Smooth muscle cell (in vitro differentiated cells): ENCODE measurements at regions not wholly inside any gene's neighbourhood (a gene's known extent, or its start where the extent isn't known, plus 50 kb on each side); places are given as distances from the start of the nearest gene placed in this dataset.

Source experiments
- DNase-seq: peaks from one replicate; lab custom pipeline; 2025; ENCODE audit not compliant: unreplicated experiment; lab: John Stamatoyannopoulos, UW
- H2AFZ ChIP-seq: fragments of 200-600 bp; sonication (generic); 2 replicates; pipeline ENCODE4 v1.6.0; 2016; ENCODE audit warnings: antibody characterized with exemption, low read depth, mild to moderate bottlenecking
- H3F3A ChIP-seq: fragments of 200-600 bp; sonication (generic); 2 replicates; pipeline ENCODE4 v1.6.0; 2017; ENCODE audit warnings: antibody characterized with exemption, low read depth
- H3K27ac ChIP-seq: fragments of 200-600 bp; sonication (generic); 2 replicates; pipeline ENCODE4 v1.5.1; 2016; ENCODE audit warnings: low read depth, mild to moderate bottlenecking
- H3K27me3 ChIP-seq: fragments of 200-600 bp; sonication (generic); 2 replicates; pipeline ENCODE4 v1.6.1; 2016; ENCODE audit warnings: low read depth, mild to moderate bottlenecking
- H3K36me3 ChIP-seq: fragments of 200-600 bp; sonication (generic); 2 replicates; pipeline ENCODE4 v1.5.1; 2016; ENCODE audit warnings: low read depth
- H3K4me1 ChIP-seq: fragments of 200-600 bp; sonication (generic); 2 replicates; pipeline ENCODE4 v1.5.1; 2016; ENCODE audit warnings: low read depth
- H3K4me2 ChIP-seq: fragments of 200-600 bp; sonication (generic); 2 replicates; pipeline ENCODE4 v1.6.0; 2016; ENCODE audit warnings: mild to moderate bottlenecking
- H3K4me3 ChIP-seq: fragments of 200-600 bp; sonication (generic); 2 replicates; pipeline ENCODE4 v1.5.1; 2016; ENCODE audit warnings: mild to moderate bottlenecking
- H3K79me2 ChIP-seq: fragments of 200-600 bp; sonication (generic); 2 replicates; pipeline ENCODE4 v1.6.0; 2016; ENCODE audit warnings: low read depth, mild to moderate bottlenecking
- H3K9ac ChIP-seq: fragments of 200-600 bp; sonication (generic); 2 replicates; pipeline ENCODE4 v1.6.0; 2016; ENCODE audit warnings: low read depth
- H3K9me3 ChIP-seq: fragments of 200-600 bp; sonication (generic); replicated peaks from 2 replicates; pipeline ENCODE4 v1.5.1; 2016; ENCODE audit warnings: low read depth
- H4K20me1 ChIP-seq: fragments of 200-600 bp; sonication (generic); 2 replicates; pipeline ENCODE4 v1.6.0; 2016; ENCODE audit warnings: low read depth
- CTCF ChIP-seq: fragments of 200-600 bp; sonication (generic); IDR thresholded peaks from 2 replicates; pipeline ENCODE4 v1.5.1; 2017; ENCODE audit warnings: borderline replicate concordance, mild to moderate bottlenecking, antibody characterized with exemption; ENCODE audit not compliant: insufficient read depth, poor library complexity, severe bottlenecking
- WGBS: methylation state at CpG from one replicate; pipeline ENCODE4 v1.1.7; 2016; ENCODE audit warnings: low lambda C conversion rate; 5-methylcytosine and 5-hydroxymethylcytosine counted together

DNA sequence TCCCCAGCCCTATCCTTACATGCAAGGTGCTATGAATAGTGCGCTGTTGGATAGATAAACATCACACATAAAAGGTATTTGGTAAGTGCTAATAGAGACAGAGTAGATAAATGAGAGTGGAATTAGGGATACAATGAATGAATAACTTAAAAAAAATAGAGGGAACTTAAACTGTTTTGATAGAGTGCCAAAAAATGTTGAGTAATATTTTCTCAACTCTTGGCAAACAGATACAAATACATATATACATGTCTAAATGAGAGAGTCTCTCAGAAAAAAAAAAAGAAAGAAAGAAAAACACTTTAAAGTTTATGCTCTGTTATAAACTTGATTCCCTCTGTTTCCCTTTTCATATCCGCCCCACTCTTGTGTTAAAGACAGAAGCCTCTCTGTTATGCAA is 667.4 kb downstream of the ROBO2 start:
- peak overlapping the region; percentile 11 for H2AFZ ChIP-seq
- H3K27ac ChIP-seq: no peak overlapping the region
- no peak overlapping the region for H3K4me2 ChIP-seq
- H3K4me3 ChIP-seq: no peak overlapping the region
- H3K9ac ChIP-seq: no peak overlapping the region
- no peak for TF ChIP-seq CTCF
- no peaks in the 10 kb centered on the region for H3K4me1 ChIP-seq
- DNase-seq: no peak
- H4K20me1 ChIP-seq: no peaks in the 10 kb centered on the region
- WGBS: 87% methylated on average over 2 of the region's 2 CpGs
- H3F3A ChIP-seq: no peaks in the 10 kb centered on the region
- no peaks in the 10 kb centered on the region for H3K79me2 ChIP-seq
- no peaks in the 10 kb centered on the region for H3K9me3 ChIP-seq
- H3K36me3 ChIP-seq: no peaks in the 10 kb centered on the region
- H3K27me3 ChIP-seq: no peaks in the 10 kb centered on the region

DNA sequence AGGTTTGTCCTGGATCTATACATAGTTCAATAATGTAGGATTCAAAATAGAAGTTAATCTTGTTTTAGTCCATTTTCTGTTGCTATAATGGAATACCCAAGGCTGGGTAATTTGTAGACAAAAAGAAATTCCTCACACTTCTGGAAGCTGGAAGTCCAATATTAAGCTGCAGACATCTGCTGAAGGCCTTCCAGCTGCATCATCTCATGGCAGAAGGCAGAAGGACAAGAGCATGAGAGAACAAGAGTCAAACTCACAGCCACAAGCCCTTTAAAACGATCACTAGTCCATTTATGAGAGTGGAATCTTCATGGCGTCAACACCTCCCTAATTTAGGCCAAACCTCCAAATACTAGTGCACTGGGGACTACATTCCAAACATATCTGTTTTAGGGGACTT is 669.3 kb downstream of the ROBO2 start:
- no peak overlapping the region for H3K27ac ChIP-seq
- no peaks in the 10 kb centered on the region for H3K79me2 ChIP-seq
- no peaks in the 10 kb centered on the region for H3K9me3 ChIP-seq
- no peak overlapping the region for H3K4me3 ChIP-seq
- H3K36me3 ChIP-seq: no peaks in the 10 kb centered on the region
- no peak for DNase-seq
- H3K27me3 ChIP-seq: no peaks in the 10 kb centered on the region
- H4K20me1 ChIP-seq: no peaks in the 10 kb centered on the region
- H3K9ac ChIP-seq: no peak overlapping the region
- 80% methylated on average over 2 of the region's 2 CpGs for WGBS
- TF ChIP-seq CTCF: no peak
- H3K4me2 ChIP-seq: no peak overlapping the region
- no peaks in the 10 kb centered on the region for H3K4me1 ChIP-seq
- H2AFZ ChIP-seq: no peak overlapping the region
- no peaks in the 10 kb centered on the region for H3F3A ChIP-seq

DNA sequence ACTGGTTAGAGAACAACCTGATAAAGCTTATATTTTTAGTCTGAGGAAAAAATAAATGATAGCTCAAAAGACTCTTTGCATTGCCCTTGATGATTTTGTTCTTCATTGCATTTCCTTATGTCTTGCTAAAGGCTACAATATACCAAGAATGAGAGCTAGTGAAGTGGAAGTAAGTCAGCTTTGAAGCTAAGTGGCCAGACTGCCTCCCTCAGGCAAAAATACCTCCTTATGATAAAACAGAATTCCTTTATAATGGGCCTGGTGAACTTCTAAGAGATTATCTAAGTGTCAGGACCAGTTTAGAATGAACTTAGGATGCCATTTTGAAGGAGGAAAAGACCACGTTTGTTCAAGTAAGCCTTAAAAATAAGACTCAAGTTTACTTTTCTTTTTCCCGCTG is 678.4 kb downstream of the ROBO2 start:
- H3K4me1 ChIP-seq: no peaks in the 10 kb centered on the region
- DNase-seq: no peak
- H3K79me2 ChIP-seq: no peaks in the 10 kb centered on the region
- H3K9ac ChIP-seq: no peak overlapping the region
- no peak overlapping the region for H3K4me2 ChIP-seq
- H3K4me3 ChIP-seq: no peak overlapping the region
- H2AFZ ChIP-seq: no peak overlapping the region
- no peaks in the 10 kb centered on the region for H3K36me3 ChIP-seq
- no peak overlapping the region for H3K27ac ChIP-seq
- H3K27me3 ChIP-seq: no peaks in the 10 kb centered on the region
- H3K9me3 ChIP-seq: no peaks in the 10 kb centered on the region
- H4K20me1 ChIP-seq: no peaks in the 10 kb centered on the region
- no peaks in the 10 kb centered on the region for H3F3A ChIP-seq
- no peak for TF ChIP-seq CTCF
- WGBS: 44% methylated on average over 2 of the region's 2 CpGs

DNA sequence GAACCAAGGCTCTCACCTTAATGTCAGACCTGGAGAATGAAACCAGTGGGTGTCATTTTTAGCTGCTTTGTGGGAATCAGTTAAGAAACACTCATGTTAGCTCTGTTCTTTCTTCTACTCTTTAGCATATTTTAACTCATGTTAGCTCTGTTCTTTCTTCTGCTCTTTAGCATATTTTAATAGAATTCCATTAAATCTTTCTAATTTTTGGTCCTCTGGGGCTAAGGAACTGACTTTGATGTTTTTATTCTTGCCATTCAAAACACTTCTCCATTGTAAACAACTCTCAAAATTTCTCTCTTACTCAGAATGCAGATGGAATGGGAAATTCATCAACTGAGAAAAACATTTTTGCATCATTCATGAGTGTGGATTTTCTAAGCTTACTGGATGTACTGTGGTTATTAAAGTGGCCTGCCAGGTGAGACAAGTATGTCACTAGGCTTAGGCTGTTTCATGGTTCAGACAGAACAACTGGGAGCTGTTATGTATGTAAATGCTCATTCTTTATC is 680.6 kb downstream of the ROBO2 start:
- H3K9me3 ChIP-seq: no peaks in the 10 kb centered on the region
- H3K79me2 ChIP-seq: no peaks in the 10 kb centered on the region
- no peak overlapping the region for H3K4me2 ChIP-seq
- no peak overlapping the region for H3K9ac ChIP-seq
- TF ChIP-seq CTCF: no peak
- H3F3A ChIP-seq: no peaks in the 10 kb centered on the region
- H3K27me3 ChIP-seq: no peaks in the 10 kb centered on the region
- no peak for DNase-seq
- no peak overlapping the region for H2AFZ ChIP-seq
- H3K4me3 ChIP-seq: no peak overlapping the region
- H3K36me3 ChIP-seq: no peaks in the 10 kb centered on the region
- H4K20me1 ChIP-seq: no peaks in the 10 kb centered on the region
- no peaks in the 10 kb centered on the region for H3K4me1 ChIP-seq
- no peak overlapping the region for H3K27ac ChIP-seq
